ENCODE measurements at regions not wholly inside any gene's neighbourhood (a gene's known extent, or its start where the extent isn't known, plus 50 kb on each side); places are given as distances from the start of the nearest gene placed in this dataset.
A peak's percentile ranks its signal among the peaks of the same experiment; 100 is the strongest.

DNA sequence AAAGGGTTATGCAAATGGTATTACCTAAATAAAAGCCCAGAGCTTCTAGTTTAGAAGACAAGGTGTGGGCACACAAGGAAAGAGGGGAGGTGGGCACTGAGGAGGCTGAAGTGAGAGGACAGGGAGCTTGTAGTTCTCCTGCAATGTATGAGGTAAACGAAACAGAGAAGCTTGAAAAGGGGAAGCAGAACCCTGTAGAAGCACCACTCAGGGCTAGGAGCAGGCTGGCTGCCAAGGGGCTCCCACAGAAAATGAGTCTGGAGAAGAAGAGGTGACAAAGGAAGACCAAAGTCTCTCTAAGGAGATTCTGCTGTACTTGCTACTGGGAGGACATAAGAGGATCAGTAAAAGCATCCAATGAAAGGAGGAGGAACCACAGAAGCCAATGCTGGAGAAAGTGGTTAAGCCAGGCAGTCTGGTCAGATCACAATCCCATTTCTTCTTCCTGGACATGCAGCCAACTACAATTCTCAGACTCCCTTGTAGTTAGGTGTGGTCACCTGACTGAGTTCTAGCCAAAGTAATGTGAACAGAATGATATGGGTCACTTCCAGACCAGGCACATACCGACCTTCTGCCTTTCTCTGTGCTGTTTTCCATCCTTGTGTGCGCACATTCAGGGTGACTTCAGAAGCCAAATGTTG is 174.5 kb upstream of the MAP3K1 start:
- no peaks in the 10 kb centered on the region for H3K9me3 ChIP-seq
- H3K36me3 ChIP-seq, result no peaks in the 10 kb centered on the region
- no peak overlapping the region for H3K4me3 ChIP-seq
- peaks cover 0 to 38% (median 7%) of the 10 kb centered on the region in 4 donors for H3K4me1 ChIP-seq
- TF ChIP-seq POLR2A (IDR thresholded peaks at IDR 0.05), result no peak
- TF ChIP-seq, protein P1, sequence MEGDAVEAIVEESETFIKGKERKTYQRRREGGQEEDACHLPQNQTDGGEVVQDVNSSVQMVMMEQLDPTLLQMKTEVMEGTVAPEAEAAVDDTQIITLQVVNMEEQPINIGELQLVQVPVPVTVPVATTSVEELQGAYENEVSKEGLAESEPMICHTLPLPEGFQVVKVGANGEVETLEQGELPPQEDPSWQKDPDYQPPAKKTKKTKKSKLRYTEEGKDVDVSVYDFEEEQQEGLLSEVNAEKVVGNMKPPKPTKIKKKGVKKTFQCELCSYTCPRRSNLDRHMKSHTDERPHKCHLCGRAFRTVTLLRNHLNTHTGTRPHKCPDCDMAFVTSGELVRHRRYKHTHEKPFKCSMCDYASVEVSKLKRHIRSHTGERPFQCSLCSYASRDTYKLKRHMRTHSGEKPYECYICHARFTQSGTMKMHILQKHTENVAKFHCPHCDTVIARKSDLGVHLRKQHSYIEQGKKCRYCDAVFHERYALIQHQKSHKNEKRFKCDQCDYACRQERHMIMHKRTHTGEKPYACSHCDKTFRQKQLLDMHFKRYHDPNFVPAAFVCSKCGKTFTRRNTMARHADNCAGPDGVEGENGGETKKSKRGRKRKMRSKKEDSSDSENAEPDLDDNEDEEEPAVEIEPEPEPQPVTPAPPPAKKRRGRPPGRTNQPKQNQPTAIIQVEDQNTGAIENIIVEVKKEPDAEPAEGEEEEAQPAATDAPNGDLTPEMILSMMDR (IDR thresholded peaks at IDR 0.05), result no peak
- H3K27ac ChIP-seq, result no peak overlapping the region
- DNase-seq, result peak in 2 of 3 donors; percentile 22 to 67
- no peaks in the 10 kb centered on the region for H3K27me3 ChIP-seq

DNA sequence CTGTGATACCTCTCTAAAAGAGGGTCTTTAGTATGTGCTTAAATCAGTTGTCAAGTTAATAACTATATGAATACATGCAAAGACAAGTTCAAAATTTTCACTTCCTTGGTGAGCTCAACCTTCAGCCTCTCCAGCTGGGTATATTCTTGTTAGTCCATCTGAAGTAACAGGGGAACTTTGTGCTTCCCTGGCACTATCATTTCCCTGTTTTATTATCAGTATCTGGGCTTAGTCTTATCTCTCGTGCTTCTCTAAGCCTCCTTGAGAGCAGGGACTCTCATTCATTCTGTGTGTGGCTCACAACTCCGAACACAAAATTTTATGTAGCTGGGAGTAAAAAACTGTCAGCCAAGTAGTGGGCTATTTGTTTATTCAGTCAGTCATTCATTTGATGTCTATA is 175.9 kb upstream of the MAP3K1 start:
- Histone ChIP-seq H3K4me3 (no peak overlapping the region), H3K27me3 (no peaks in the 10 kb centered on the region), H3K4me1 (peaks cover 0 to 38% (median 7%) of the 10 kb centered on the region in 4 donors), H3K9me3 (no peaks in the 10 kb centered on the region), H3K36me3 (no peaks in the 10 kb centered on the region), H3K27ac (peak overlapping the region in 1 of 4 donors; percentile 41)
- DNase-seq, result no peak
- TF ChIP-seq, protein P1 (IDR thresholded peaks at IDR 0.05), result no peak

DNA sequence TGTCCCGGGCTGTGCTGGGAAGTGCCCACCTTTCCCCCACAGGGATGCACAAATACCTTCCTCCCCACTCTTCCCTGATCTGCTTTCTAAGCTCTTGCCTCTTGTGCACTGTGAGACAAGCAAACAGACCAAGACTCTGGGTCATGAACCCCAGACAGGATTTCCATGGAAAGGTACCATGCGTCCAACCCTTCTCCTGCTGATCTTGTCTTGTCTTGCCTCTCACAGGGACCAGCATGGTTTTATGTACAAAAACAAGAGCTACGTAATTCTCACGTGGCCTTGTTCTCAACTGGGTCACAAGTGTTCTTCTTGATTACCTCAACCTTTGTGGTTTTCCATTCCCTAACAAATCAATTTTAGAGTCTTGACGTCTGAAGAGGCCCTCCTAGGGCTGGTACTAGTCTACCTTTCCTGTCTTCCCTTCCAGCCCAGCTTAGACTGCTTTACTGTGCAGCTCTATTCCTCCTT is 176.5 kb upstream of the MAP3K1 start:
- TF ChIP-seq POLR2A (IDR thresholded peaks at IDR 0.05), result no peak
- TF ChIP-seq, protein P1 (IDR thresholded peaks at IDR 0.05), result no peak
- Histone ChIP-seq H3K27ac (no peak overlapping the region), H3K36me3 (no peaks in the 10 kb centered on the region), H3K27me3 (no peaks in the 10 kb centered on the region), H3K9me3 (no peaks in the 10 kb centered on the region), H3K4me3 (no peak overlapping the region), H3K4me1 (peaks cover 0 to 38% (median 7%) of the 10 kb centered on the region in 4 donors)
- DNase-seq, result no peak

DNA sequence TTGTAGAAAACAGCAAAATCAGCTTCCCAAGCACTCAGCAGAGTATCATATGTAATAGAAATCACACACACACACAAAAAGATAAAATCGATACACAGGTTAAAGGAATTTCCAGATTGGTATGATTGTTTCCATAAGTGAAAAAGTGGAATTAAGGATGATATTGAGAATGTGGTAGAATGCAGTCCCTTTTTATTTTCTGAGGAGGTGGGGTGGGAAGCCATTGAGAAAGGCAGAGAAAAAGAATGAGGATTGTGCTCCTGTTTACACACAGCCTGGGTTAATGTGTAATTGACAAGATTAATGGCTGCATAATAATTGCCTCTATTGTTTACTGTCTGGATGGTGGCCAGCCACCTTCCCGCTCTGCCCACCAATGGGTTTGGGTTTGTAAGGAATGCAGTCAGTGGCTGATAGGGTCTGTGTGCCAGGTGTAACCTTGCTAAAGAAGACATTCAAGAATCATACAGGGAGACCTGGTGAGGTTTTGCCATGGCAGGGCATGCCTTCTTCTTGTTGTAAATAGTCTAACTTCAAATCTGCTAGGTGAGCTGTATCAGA is 177.2 kb upstream of the MAP3K1 start:
- DNase-seq, result peak in 1 of 3 donors; percentile 50
- Histone ChIP-seq H3K36me3 (no peaks in the 10 kb centered on the region), H3K9me3 (no peaks in the 10 kb centered on the region), H3K4me3 (no peak overlapping the region), H3K27me3 (no peaks in the 10 kb centered on the region), H3K4me1 (peaks cover 0 to 38% (median 7%) of the 10 kb centered on the region in 4 donors), H3K27ac (no peak overlapping the region)
- TF ChIP-seq POLR2A (IDR thresholded peaks at IDR 0.05), result no peak
- TF ChIP-seq, protein P1 (IDR thresholded peaks at IDR 0.05), result no peak

DNA sequence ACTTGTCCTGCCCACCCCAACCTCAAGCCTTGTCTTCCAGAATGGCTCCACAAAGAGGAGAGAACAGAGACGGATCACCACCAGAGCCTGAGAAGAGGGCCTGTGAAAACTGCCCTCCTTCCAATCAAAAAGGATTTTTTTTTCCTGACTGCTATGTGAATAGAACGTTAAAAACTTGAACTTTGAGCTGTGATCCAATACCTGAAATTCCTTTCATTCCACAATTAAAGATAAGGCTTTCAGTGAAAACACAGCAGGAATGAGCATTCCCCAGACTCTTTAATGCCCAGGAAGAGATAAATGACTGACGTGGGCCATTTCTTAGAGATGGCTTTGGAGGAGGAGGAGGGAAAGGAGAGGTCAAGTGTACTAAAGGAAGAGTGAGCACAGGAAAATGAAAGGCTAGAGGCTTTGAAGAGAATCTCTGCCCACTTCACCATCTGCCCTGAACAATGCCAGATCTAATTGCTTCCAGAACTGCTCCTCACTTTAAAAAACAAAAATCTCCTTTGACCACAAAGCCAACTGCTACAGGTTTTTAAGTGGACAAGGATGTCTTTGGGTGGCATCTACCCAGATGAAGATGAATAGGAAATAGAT is 177.9 kb upstream of the MAP3K1 start:
- peaks cover 0 to 38% (median 7%) of the 10 kb centered on the region in 4 donors for H3K4me1 ChIP-seq
- H3K36me3 ChIP-seq, result no peaks in the 10 kb centered on the region
- no peak overlapping the region for H3K27ac ChIP-seq
- H3K9me3 ChIP-seq, result no peaks in the 10 kb centered on the region
- no peak overlapping the region for H3K4me3 ChIP-seq
- H3K27me3 ChIP-seq, result no peaks in the 10 kb centered on the region
- DNase-seq, result no peak
- TF ChIP-seq POLR2A (IDR thresholded peaks at IDR 0.05), result no peak
- TF ChIP-seq, protein P1 (IDR thresholded peaks at IDR 0.05), result no peak
